NCI-H2081 treated with DMSO at 0.1 percent for 48 hours (cell line): ENCODE measurements at regions not wholly inside any gene's neighbourhood (a gene's known extent, or its start where the extent isn't known, plus 50 kb on each side); places are given as distances from the start of the nearest gene placed in this dataset.
"Not testable (repeated sequence)": the region's sequence is repeated elsewhere in the genome, so short reads cannot be mapped to it uniquely, and the experiment has no call there.

Source experiments
- DNase-seq: peaks from one replicate; lab custom pipeline; 2025; lab: John Stamatoyannopoulos, UW

DNA sequence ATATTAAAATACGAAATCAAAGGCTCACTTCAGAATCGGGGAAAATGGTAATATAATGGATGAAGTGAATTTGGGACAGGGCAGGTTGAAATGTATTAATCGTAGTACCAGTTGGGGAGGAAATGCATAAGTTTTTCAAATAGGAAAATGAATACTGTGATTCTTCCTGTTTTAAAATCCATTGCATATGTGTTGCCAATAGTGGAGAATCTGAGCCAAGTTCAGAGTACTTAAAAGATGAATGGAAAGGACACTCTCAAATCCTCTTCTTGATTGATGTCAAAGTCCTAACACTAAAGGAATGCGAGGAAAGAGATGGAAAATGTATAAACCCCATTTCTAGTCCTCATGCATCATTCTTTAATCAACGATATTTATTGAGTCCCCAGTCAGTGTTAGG is 160.9 kb upstream of the CCNG1 start:
- no peak for DNase-seq

DNA sequence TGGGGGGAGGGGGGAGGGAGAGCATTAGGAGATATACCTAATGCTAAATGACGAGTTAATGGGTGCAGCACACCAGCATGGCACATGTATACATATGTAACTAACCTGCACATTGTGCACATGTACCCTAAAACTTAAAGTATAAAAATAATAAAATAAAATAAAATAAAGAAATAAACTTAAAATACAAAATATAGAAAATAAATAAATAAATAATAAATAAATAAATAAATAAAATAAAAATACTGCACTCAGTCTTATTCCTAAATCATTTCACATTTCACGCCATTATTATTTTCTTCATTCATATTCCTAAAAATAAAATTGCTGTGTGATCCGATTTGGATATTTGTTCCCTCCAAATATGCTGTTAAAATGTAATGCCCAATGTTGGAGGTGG is 156.5 kb upstream of the CCNG1 start:
- DNase-seq, result not testable (repeated sequence)

DNA sequence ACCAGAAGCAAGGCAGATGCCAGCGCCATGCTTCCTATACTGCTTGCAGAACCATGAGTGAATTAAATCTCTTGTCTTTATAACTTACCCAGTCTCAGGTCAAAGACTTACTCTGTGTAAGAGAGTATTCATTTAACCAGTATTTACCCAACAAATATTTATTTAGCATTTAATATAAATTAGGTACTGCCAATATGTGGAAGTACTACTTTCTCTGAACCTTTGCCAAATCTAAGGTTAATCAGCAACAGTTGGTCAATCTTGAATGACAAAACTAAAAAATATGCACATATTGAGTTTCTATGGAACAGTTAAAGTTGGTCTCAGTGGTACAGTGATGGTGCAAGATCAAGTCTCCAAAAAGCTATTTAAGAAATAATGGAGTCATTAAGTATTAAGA is 155.9 kb upstream of the CCNG1 start:
- DNase-seq, result no peak

DNA sequence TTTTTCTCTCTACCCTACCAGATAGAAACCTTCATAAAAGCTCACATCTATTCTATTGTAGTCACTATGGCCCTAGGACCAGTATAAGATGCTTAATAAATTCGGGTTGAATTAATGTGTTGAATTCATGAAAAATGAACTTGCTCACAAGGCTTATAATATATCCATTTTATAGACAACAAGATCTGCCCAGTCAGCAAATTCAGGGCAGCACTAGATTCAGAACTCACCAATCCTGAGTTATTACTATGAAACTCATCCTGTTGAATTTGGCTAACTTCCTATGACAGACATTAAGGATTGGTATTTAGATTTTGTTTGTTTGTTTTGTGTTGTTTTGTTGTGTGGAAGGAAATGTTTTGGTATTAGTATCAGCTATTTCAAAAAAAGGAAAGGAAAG is 143.6 kb upstream of the CCNG1 start:
- DNase-seq, result no peak

DNA sequence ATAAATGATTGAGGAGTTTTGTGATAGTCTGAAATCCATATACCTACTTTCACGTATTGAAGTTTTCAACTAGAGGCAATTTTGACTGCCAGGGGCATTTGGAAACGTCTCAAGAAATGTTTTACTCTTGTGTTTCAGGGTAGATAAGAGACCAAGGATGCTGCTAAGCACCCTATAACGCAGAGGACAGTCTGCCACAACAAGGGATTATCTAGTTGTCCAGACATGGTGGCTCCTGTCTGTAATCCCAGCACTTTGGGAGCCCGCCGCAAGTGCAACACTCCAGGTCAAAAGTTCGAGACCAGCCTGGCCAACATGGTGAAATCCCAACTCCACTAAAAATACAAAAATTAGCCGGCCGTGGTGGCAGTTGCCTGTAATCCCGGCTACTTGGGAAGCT is 133.7 kb upstream of the CCNG1 start:
- no peak for DNase-seq

DNA sequence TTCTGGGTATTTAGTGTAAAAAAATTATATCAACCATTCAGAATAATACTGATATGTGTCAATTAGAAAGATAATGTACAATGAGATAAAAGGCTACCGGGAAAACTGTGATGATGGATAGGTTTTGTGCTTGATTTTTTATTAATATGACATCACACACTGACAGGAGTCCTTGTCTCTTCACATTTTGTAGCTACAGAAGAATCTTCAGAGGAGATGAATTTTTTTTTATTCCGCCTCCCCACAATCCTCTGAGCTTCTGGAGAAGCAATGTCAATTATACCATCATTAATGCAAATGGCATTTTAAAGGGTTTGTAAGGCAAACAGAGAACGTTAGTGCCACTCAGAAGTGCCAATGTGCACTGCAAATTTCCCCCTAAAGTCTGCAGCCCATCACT is 131.7 kb upstream of the CCNG1 start:
- DNase-seq, result no peak

DNA sequence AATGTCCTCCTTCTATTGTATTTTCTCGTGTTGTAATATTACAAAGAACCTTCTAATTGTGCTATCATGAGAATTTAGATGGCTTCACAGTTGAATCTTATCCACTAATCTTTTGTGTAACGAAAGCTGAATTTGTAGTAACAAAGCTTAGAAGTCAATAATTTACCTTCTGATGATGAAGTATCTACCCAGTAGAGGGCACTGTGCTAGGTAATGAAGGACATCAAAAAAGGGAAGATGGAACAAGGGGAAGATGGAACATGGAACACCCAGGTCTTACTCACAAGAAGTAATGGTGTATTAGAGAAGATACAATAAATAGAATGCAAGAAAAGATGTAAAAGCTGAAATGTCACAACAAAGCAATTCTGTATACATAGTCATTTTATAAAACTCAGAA is 131.0 kb upstream of the CCNG1 start:
- DNase-seq, result no peak

DNA sequence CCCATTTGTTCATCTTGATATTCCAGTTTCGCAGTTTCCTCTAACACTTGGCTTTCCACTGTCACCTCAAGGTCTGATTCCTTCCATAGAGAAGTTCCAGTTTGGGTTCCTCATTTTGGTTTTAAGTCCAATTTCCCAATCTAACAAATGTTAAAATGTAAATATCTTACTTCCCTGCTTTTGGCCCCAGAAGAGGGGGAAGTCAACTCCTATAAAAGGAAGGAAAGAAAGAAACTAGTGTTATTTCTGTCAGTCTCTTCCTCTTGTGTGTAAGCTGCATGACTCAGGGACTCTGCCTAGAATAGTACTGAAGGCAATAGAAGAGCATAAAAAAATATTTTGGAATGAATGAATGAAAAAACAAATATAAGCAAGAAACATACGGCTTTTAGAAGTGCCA is 127.5 kb upstream of the CCNG1 start:
- DNase-seq, result no peak

DNA sequence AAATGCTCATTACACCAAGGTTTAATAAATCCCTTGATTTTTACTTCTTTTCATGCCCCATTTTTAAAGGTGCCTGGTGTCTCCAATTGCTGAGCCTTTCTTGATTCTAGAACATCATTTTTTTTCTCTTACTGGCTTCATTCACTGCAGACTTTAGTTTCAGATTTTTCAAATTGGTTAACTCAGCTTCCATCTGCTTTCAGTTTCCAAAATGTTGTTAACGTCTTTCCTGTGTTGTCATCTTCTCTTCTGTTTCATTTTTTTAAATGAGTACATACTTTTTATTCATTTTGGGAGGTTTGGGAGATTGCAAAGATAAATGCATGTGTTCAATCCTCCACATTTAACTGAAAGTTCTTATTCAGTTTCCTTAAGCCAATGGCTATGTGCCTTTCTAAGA is 126.4 kb upstream of the CCNG1 start:
- no peak for DNase-seq

DNA sequence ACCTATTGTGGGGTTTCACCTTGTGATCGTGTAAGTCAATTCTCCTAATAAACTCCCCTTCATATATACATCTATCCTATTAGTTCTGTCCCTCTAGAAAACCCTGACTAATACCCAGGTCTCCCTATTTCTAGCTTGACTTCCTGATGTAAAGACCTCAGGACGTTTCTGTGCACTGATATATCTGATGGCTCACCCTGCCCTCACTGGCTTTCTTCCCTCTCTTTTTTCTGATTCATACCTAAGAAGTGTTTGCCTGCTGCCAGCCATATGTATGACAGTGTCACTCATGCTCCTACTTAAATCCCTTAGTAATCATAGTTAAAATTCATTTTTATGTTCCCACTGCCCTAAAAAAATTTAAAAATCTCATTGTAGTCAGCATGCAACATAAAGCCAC is 124.8 kb upstream of the CCNG1 start:
- DNase-seq, result no peak

DNA sequence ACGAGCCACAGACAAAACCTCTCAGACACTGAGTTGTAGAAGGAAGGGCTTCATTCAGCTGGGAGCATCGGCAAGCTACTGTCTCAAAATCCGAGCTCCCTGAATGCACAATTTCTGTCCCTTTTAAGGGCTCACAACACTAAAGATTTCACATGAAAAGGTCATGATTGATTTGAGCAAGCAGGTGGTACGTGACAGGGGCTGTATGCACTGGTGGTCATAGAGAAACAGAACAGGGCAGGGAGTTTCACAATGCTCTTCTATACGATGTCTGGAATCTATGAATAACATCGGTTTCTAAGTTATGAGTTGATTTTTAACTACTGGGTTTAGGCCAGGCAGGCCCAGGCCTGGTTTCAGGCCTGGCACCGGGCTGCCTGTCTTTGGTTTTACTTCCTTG is 124.3 kb upstream of the CCNG1 start:
- DNase-seq, result not testable (repeated sequence)

DNA sequence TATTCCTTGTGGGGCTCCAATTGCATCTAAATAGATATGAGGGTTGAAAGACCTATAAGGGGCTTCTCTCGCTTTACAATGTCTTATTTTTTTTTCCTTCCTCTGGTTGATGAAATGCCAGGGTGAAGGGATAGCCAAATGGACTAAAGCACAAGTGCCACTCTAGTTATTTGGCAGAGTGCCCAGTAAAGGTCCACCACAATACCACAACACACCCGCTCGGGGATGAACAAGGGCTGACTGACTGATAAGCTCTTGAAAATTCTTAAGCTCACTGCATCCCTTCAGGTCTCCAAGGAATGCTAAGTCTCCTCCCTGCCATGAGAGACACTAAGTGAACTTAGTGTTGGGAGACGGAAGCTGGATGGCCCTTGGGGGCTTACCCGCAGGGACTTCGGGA is 121.0 kb upstream of the CCNG1 start:
- DNase-seq, result not testable (repeated sequence)

DNA sequence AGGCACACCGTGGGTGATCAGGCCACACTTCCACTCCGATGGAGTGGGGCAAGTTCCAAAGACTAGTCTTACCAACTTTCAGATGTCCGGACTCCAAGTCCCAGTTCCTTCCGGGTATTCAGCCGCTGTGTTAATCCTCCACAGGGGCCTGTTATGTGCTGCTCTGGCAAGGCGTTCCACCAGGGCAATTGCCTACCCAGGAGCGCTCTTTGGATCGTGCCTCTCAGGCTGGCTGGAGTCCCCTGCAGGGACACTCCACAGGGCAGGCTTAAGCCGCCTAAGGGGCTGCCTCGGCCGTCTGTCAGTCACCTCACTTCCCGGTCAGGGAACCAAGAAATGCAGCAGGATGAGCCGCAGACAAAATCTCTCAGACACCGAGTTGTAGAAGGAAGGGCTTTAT is 118.7 kb upstream of the CCNG1 start:
- DNase-seq, result no peak

DNA sequence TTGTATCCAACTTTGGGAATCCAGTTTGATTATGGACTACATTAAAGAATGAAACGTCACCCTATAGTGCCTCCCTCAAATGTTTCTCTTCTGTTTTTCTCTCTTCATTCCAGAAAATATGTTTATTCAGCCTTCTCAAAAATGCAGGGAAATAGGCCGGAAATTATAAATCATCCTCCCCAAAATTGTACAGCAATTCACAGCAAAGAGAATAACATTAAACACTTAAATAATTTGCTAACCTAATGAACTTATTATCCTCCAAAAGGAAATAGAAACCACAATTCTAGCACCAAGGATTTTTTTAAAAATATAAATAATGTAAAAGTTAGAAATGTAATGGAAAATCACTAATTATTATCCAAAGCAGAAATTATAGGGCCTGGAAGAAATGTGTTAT is 115.9 kb upstream of the CCNG1 start:
- no peak for DNase-seq

DNA sequence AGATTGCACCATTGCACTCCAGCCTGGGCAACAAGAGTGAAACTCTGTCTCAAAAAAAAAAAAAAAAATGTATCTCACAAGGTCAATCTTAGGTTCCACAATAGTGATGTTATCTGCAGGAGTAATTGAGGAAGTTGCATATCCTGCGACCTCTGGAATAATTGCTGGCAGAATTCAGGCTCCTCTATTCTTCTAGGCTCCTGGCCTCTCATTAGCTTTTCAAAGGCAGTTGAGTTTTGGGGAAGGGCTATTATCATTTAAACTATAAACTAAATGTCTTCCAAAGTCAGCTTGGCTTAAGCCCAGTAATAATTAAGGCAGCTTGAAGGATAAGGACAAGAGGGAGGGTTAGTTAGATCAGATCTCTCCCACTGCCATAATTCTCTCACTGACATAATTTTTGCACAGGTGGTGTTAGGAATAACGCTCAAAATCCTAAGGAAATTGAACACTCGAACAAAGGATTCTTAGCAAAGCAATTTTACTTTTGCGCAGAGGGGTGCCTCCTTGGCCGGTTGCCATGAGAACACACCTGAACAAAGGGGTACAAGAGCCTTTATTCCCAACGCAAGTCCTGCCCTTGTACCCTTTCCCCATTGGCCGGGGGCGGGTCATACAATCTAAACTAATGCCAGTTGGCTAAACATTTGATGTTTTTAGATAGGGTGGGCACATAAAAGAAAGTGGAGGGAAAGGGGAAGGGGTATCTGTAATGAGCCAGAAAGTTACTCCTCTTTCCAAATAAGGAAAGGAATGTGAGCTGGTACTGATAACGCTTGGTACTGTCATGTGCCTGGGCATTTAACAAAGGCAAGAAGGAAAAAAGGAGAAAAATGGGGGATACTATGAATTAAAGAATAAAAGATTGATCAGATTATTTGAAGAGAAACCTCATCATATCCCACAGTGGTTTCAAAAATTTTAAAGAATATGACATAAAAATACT is 106.4 kb upstream of the CCNG1 start:
- DNase-seq, result no peak

DNA sequence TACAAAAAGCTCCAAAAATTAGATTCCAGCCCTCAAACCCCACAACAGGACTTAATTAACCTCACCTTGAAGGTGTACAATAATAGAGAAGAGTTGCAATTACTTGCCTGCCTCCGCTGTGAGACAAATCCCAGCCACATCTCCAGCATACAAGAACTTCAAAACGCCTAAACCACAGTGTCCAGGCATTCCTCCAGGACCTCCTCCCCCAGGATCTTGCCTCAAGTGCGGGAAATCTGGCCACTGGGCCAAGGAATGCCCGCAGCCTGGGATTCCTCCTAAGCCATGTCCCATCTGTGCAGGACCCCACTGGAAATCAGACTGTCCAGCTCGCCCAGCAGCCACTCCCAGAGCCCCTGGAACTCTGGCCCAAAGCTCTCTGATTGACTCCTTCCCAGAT is 101.3 kb upstream of the CCNG1 start:
- DNase-seq, result not testable (repeated sequence)

DNA sequence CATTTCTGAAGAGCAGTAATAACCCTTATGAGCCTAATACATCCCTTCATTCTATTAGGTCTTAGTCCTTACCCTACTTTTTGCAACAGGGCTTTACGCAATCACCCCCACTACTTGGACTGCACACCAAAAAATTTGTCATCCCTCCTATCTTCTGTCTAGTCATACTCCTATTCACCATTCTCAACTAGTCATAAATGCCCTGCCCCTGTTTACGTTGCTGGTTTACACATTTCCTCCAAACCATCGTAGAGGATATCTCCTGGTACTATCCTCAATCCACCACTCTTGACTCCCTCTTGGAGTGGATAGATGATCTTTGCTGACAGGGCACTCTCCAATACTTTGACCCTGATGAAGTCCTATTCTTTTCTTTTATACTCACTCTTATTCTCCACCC is 98.2 kb upstream of the CCNG1 start:
- DNase-seq, result no peak

DNA sequence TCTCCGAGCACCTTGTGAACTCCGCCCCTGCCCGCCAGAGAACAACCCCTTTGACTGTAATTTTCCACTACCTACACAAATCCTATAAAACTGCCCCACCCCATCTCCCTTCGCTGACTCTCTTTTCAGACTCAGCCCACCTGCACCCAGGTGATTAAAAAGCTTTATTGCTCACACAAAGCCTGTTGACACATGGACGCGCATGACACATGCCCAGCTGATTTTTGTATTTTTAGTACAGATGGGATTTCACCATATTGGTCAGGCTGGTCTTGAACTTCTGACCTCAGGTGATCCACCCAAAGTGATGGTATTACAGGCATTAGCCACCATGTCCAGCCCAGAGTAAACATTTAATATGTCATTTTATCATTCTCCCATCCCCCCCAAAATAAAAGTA is 97.0 kb upstream of the CCNG1 start:
- DNase-seq, result not testable (repeated sequence)

DNA sequence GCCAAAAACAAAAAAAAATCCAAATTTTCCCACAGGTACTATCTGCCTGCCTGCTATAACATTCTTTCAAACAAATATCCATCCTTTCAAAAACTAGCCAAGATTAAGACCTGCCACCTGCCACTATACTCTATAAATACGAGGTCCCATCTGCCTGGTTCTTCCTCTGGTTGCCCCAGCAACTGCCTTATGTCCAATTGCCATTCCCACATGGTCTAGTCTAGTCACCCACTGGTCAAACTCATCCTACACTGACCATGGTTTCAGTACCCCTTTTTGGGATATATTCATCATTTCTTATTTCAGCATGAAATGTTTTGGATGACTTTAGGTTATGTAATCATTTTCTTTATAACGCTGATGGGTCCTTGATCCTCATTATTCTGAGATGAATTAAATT is 95.1 kb upstream of the CCNG1 start:
- no peak for DNase-seq

DNA sequence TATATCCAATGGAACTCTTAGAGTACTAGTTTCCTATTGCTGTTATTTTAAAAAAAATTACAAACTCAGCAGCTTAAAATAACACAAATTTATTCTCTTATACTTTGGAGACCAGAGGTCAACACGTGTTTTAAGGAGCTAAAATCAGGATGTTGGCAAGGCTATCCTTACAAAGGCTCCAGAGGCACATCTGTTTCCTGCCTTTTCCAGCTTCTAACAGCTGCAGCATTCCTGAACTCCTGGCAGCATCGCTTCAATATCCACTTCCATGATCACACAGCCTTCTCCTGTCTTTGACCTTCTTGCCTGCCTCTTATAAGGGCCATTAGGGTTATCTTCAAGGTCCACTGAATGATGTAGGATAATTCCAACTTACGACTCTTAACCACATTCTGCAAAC is 92.2 kb upstream of the CCNG1 start:
- no peak for DNase-seq

DNA sequence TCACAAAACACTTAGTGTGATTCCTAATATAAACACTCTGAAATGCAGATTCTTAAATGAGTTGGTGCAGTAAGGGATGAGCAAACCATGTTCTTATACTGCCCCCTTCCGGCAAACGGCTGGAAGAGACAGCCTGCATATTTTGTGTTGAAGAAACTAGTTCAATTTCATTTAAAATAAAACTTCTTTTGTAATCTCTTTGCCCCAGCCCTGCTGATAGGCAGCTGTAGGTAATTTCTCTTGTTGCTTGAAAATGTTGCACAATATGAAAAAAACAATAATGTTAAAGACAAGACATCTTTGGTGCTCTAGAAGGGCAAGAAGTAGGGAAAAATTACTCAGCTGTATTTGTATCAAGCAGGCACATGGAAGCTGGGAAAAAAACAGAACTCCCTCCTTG is 89.7 kb upstream of the CCNG1 start:
- DNase-seq, result peak; percentile 20

DNA sequence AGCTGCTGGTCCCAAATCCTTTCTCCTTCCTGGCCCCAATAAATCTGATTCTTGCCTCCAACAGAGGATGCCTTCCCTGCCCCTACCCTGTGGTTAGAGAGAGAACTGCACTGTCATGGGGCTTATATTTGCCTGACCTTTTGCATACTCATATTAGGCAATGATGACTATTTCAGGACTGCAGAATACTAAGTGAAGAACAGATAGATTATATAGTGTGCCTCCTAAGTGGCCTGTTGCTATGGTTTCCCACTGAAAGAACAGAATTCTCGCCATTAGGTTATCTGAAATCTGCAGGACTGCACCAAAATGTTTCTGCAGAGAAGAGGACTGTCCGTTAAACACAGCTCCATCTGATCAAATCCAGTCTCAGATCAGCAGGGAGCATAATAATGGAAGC is 87.3 kb upstream of the CCNG1 start:
- DNase-seq, result no peak

DNA sequence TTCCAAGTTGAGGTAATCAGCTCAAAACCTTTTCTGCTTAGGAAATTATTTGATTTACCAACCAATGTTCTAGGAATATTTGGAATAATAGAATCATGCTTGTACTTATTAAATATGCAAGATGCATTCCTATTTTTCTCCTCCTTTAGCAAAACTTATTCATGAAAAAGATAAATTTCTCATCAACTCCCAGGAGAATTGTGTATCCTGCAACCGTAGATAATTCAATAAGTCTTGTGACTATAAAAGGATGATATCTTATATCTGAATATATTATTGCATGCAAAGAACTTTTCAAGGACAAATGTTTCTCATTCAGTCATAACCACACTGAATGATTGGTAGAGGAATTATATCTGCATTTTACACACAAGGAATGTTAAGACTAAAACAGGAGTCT is 84.9 kb upstream of the CCNG1 start:
- no peak for DNase-seq

DNA sequence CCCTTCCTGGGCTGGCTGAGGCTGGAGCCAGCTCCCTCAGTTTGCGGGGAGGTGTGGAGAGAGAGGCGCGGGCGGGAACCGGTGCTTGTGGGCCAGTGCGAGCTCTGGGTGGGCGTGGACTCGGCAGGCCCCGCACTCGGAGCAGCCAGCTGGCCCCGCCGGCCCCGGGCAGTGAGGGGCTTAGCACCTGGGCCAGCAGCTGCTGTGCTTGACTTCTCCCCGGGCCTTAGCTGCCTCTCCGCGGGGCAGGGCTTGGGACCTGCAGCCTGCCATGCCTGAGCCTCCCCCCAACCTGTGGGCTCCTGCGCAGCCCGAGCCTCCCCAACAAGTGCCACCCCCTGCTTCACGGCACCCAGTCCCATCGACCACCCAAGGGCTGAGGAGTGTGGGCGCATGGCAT is 81.6 kb upstream of the CCNG1 start:
- not testable (repeated sequence) for DNase-seq
